GM12875 (cell line): ENCODE measurements at regions not wholly inside any gene's neighbourhood (a gene's known extent, or its start where the extent isn't known, plus 50 kb on each side); places are given as distances from the start of the nearest gene placed in this dataset.

Experiments used
- H3K4me3 ChIP-seq: one replicate; pipeline ENCODE4 v1.5.1; 2011; ENCODE audit warnings: low read depth, low read length, control low read depth
- CTCF ChIP-seq: IDR thresholded peaks from 2 replicates; pipeline ENCODE4 v1.5.1; 2011; ENCODE audit warnings: low read depth, mild to moderate bottlenecking, control low read depth, inconsistent platforms, low read length, moderate library complexity, borderline replicate concordance; ENCODE audit not compliant: insufficient read depth

DNA sequence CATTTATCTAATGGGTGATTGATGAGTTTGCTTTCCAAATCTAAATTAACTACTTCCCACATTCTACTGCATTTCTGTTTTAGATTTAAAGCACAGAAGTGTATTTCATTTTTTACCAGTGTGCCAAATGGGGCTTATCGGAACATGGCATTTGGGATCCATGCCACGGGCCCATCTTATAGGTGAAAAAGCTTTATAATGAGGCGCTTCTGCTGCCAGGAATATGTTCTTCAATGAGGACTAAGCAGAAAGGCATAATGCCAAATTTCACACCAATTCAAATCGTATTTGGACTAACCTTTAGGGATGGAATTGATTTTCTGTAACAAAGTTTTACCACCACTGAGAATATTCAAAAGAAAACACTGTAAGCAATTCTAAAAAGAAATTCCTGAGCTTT is 803.5 kb upstream of the FLRT2 start:
- H3K4me3 ChIP-seq = no peak overlapping the region
- TF ChIP-seq CTCF = no peak

DNA sequence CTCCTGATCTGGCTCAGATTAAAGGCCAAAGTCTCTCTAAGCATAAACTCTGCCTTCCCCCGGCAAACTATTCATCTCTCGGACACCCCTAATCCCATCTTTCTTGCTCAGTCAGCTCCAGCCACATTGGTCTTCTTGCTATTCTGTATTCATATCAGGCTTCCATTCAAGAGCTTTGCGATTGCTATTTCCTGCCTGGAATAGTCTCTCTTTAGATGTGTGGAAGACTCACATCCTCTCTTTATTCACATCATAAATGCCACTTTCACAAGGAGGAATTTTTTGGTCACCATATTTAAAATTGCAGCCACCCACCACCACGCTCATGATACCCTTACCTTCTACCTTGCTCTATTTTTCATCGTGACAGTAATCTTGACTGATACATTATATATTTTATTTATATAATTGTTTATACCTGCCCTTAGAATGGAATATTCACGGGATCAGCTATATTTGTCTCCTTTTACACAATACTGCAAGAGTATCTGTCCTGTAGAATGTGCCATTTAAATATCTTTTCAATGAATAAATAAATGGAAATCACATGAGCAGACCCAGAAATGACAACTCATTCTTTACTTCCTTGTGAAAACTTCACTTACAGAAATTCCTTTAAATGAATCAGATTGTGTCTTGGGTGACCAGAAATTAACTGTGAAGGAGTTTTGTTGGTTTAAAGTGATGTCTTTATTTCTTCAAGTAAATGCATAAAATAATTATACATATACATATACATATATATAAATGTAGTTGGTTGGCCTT is 780.6 kb upstream of the FLRT2 start:
- no peak for TF ChIP-seq CTCF
- no peak overlapping the region for H3K4me3 ChIP-seq

- no peak overlapping the region for H3K4me3 ChIP-seq
- no peak for TF ChIP-seq CTCF
Measured at GRCh38 chr14:84750284-84750683, 779.7 kb upstream of the FLRT2 start.

GRCh38 chr14:84750763-84751554 is 779.0 kb upstream of the FLRT2 start:
- no peak overlapping the region for H3K4me3 ChIP-seq

DNA sequence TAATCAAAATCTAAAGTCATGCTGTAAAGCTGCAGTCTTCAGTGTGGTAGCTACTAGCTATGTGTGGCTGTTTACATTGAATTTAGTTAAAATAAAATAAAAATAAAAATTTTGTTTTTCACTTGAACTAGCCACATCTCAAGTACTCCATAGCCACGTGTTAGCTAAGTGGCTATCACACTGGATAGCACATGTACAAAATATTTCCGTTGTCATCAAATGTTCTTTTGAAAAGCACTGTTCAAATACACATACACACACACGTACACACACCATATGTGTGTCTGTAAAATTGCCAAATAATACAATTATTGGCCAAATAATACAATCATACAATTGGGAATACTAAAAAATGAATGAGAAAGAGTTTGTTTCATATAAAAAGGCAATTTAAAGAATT is 778.2 kb upstream of the FLRT2 start:
- no peak for TF ChIP-seq CTCF
- no peak overlapping the region for H3K4me3 ChIP-seq

More at GRCh38 chr14:84750763-84751554, 779.0 kb upstream of the FLRT2 start:
- TF ChIP-seq CTCF = no peak

DNA sequence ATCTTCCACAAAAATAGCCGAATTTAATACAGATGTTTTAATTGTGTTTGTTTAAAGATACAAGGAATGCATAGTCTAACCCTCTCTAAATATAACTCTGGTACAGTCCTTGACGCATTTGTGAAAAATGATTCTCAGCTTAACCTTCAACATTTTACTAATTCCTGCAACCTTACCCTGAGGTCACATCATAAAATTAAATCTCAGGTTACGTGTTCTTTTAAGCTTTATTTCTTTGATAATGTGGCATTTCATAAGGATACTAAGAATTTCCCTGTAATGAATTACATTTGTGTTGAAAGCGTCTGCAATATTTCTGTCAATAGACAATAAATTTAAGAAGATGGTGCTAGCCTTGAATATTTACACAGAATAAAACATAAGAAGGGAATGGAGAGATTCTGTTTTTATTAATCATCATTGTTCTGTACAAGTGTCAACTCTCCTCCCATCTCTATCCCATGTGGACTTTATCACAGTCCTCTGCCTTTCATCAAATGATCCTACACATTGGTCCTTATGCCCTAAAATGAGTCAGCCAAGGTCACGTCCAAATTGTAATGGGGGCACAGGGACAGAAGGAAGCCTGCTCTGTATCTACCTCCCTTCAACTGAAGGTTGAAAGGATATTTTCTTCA is 769.3 kb upstream of the FLRT2 start:
- H3K4me3 ChIP-seq = no peak overlapping the region
- no peak for TF ChIP-seq CTCF

GRCh38 chr14:84767434-84767833 is 762.5 kb upstream of the FLRT2 start:
- no peak overlapping the region for H3K4me3 ChIP-seq

More at GRCh38 chr14:84767434-84767833, 762.5 kb upstream of the FLRT2 start:
- no peak for TF ChIP-seq CTCF
